HEK293T (cell line): ENCODE measurements at regions not wholly inside any gene's neighbourhood (a gene's known extent, or its start where the extent isn't known, plus 50 kb on each side); places are given as distances from the start of the nearest gene placed in this dataset.
"Not testable (repeated sequence)": the region's sequence is repeated elsewhere in the genome, so short reads cannot be mapped to it uniquely, and the experiment has no call there.

Experiments used
- CTCF ChIA-PET: fragments of 350-600 bp; formaldehyde crosslinking; extraction: SDS; loops from one replicate; lab custom pipeline; 2021; ENCODE audit warnings: antibody characterized with exemption, inconsistent platforms; lab: Yijun Ruan, JAX
- POLR2A ChIA-PET: fragments of 350-600 bp; formaldehyde crosslinking; extraction: SDS; loops from one replicate; lab custom pipeline; 2020; ENCODE audit warnings: antibody characterized with exemption, inconsistent platforms; lab: Yijun Ruan, JAX
- DNase-seq: peaks from one replicate; pipeline ENCODE4 v3.0.0; 2012; ENCODE audit warnings: mixed read lengths; ENCODE audit errors: extremely low spot score
- ARNT ChIP-seq: fragments of 450-650 bp; IDR thresholded peaks from 2 replicates; pipeline ENCODE4 v1.6.1; 2017; ENCODE audit warnings: mild to moderate bottlenecking
- BHLHE40 ChIP-seq: fragments of 450-650 bp; IDR thresholded peaks from 2 replicates; pipeline ENCODE4 v1.6.1; 2016; ENCODE audit warnings: mild to moderate bottlenecking, moderate library complexity, borderline replicate concordance
- CTBP1 ChIP-seq: fragments of 450-650 bp; IDR thresholded peaks from 2 replicates; pipeline ENCODE4 v1.6.1; 2016; ENCODE audit warnings: borderline replicate concordance
- ELF4 ChIP-seq: fragments of 450-650 bp; IDR thresholded peaks from 2 replicates; pipeline ENCODE4 v1.6.1; 2017; ENCODE audit warnings: antibody characterized with exemption
- FOXA1 ChIP-seq: fragments of 450-650 bp; IDR thresholded peaks from 2 replicates; pipeline ENCODE4 v1.6.1; 2016; ENCODE audit warnings: mild to moderate bottlenecking
- FOXK2 ChIP-seq: fragments of 450-650 bp; IDR thresholded peaks from 2 replicates; pipeline ENCODE4 v1.6.1; 2016; ENCODE audit warnings: mild to moderate bottlenecking
- FOXM1 ChIP-seq: fragments of 450-650 bp; IDR thresholded peaks from 2 replicates; pipeline ENCODE4 v1.6.1; 2017; ENCODE audit warnings: mild to moderate bottlenecking, borderline replicate concordance
- HDGF ChIP-seq: fragments of 450-650 bp; IDR thresholded peaks from 2 replicates; pipeline ENCODE4 v1.6.1; 2017; ENCODE audit warnings: antibody characterized with exemption, borderline replicate concordance
- L3MBTL2 ChIP-seq: fragments of 450-650 bp; conservative IDR thresholded peaks from 2 replicates; pipeline ENCODE4 v1.6.1; 2016; ENCODE audit warnings: mild to moderate bottlenecking
- LEF1 ChIP-seq: fragments of 450-650 bp; IDR thresholded peaks from 2 replicates; pipeline ENCODE4 v1.6.1; 2017; ENCODE audit warnings: mild to moderate bottlenecking, borderline replicate concordance
- NFRKB ChIP-seq: fragments of 450-650 bp; IDR thresholded peaks from 2 replicates; pipeline ENCODE4 v1.6.1; 2016; ENCODE audit warnings: mild to moderate bottlenecking, moderate library complexity
- PKNOX1 ChIP-seq: fragments of 450-650 bp; IDR thresholded peaks from 2 replicates; pipeline ENCODE4 v1.6.1; 2016
- SP1 ChIP-seq: fragments of 450-650 bp; IDR thresholded peaks from 2 replicates; pipeline ENCODE4 v1.6.1; 2017
- SUZ12 ChIP-seq: fragments of 450-650 bp; IDR thresholded peaks from 2 replicates; pipeline ENCODE4 v1.6.1; 2016; ENCODE audit warnings: mild to moderate bottlenecking
- TARDBP ChIP-seq: fragments of 450-650 bp; IDR thresholded peaks from 2 replicates; pipeline ENCODE4 v1.6.1; 2016
- ZNF384 ChIP-seq: fragments of 450-650 bp; IDR thresholded peaks from 2 replicates; pipeline ENCODE4 v1.6.1; 2016

GRCh38 chr6:33888183-33888582 is 84.4 kb upstream of the MLN start:
- POLR2A ChIA-PET = no interaction called here
- TF ChIP-seq FOXK2 (no peak), FOXA1 (no peak), BHLHE40 (no peak), ZNF384 (no peak), NFRKB (no peak), L3MBTL2 (no peak), FOXM1 (no peak), CTBP1 (no peak), ARNT (no peak), SP1 (no peak), TARDBP (no peak), PKNOX1 (no peak), LEF1 (no peak)
- DNase-seq = no peak
- CTCF ChIA-PET = no interaction called here

- DNase-seq = no peak
- CTCF ChIA-PET = interaction anchor here (1.0 kb wide), 1 partner anchor 267 kb away, joined by 3 read pairs; no protein-coding TSS in a partner anchor
- POLR2A ChIA-PET = no interaction called here
- TF ChIP-seq SUZ12 (no peak), FOXA1 (no peak), TARDBP (no peak), PKNOX1 (peak; percentile 41), ARNT (no peak)
Observed at GRCh38 chr6:33886673-33887144, 82.9 kb upstream of the MLN start.

- no peak for DNase-seq
- ChIA-PET CTCF (no interaction called here), POLR2A (no interaction called here)
- TF ChIP-seq LEF1 = no peak
- TF ChIP-seq ZNF384 = no peak
- TF ChIP-seq L3MBTL2 = no peak
Observed at GRCh38 chr6:33885132-33886057, 81.6 kb upstream of the MLN start.

DNA sequence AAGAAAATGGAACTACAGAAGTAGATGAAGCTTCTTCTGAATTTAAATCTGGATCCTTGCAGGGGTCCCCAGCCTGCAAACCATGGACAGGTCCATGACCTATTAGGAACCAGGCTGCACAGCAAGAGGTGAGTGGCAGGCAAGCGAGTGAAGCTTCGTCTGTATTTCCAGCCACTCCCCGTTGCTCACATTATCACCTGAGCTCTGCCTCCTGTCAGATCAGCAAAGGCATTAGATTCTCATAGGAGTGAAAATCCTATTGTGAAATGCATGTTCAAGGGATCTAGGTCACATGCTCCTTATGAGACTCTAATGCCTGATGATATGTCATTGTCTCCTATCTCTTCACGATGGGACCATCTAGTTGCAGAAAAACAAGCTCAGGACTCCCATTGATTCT is 79.8 kb upstream of the MLN start:
- POLR2A ChIA-PET, DNase-seq: not testable (repeated sequence)
- CTCF ChIA-PET = interaction anchor here (1.2 kb wide), 1 partner anchor 101 kb away, joined by 3 read pairs; no protein-coding TSS in a partner anchor

GRCh38 chr6:33882154-33882553 is 78.4 kb upstream of the MLN start:
- no peak for DNase-seq
- ChIA-PET POLR2A (no interaction called here), CTCF (interaction anchor here (0.8 kb wide), 1 partner anchor 173 kb away, joined by 3 read pairs; no protein-coding TSS in a partner anchor)
- TF ChIP-seq LEF1 (no peak), ELF4 (no peak), BHLHE40 (no peak), FOXA1 (no peak), FOXK2 (no peak), L3MBTL2 (no peak)

DNA sequence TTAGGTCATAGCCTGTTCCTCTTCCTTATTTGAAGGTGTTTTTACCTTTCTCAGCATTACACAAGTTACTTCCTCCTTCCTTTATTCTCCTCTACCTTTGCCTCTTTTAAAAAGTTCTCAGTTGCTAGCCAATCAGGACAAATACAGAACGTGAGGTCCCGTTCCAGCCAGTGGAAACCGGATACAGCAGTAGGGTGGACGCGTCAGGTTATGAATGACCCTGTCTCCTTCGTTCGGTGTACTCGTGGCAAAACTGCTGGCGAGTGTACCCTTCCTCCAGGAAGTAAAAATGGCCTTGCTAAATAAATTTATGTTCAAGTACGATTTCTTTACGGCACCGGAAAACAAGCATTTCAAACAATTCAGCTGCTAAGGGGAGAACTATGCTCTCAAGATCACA is 77.0 kb upstream of the MLN start:
- TF ChIP-seq L3MBTL2 (no peak), PKNOX1 (no peak), FOXK2 (no peak), HDGF (no peak), SUZ12 (no peak), ELF4 (no peak), SP1 (no peak), NFRKB (no peak), ZNF384 (no peak), TARDBP (no peak), LEF1 (no peak)
- ChIA-PET POLR2A (no interaction called here), CTCF (interaction anchor here (0.6 kb wide), 1 partner anchor 74 kb away, joined by 3 read pairs; no protein-coding TSS in a partner anchor)
- no peak for DNase-seq

GRCh38 chr6:33880104-33880678 is 76.4 kb upstream of the MLN start:
- POLR2A ChIA-PET = no interaction called here
- DNase-seq = no peak
- TF ChIP-seq FOXK2 (no peak), LEF1 (no peak), ELF4 (no peak), TARDBP (no peak)
- CTCF ChIA-PET = interaction anchor here (0.6 kb wide), 1 partner anchor 73 kb away, joined by 3 read pairs; no protein-coding TSS in a partner anchor
